ENCODE measurements at regions not wholly inside any gene's neighbourhood (a gene's known extent, or its start where the extent isn't known, plus 50 kb on each side); places are given as distances from the start of the nearest gene placed in this dataset.
A peak's percentile ranks its signal among the peaks of the same experiment; 100 is the strongest.

GRCh38 chr12:77160931-77161330 is 95.6 kb upstream of the E2F7 start:
- Histone ChIP-seq H3F3A (ENCODE audit: insufficient read depth, low read depth) (no peaks in the 10 kb centered on the region), H3K9me3 (ENCODE audit: insufficient read depth, low read depth) (no peaks in the 10 kb centered on the region), H4K20me1 (ENCODE audit: insufficient read depth) (no peaks in the 10 kb centered on the region), H3K36me3 (ENCODE audit: low read depth) (no peaks in the 10 kb centered on the region), H3K27ac (no peak overlapping the region), H3K9me2 (ENCODE audit: insufficient read depth) (no peaks in the 10 kb centered on the region), H3K4me3 (no peak overlapping the region), H3K27me3 (ENCODE audit: insufficient read depth, low read depth) (no peaks in the 10 kb centered on the region), H3K79me2 (ENCODE audit: low read depth) (no peaks in the 10 kb centered on the region), H2AFZ (no peak overlapping the region), H3K4me2 (no peak overlapping the region), H3K4me1 (replicated peaks; ENCODE audit: insufficient read depth) (no peaks in the 10 kb centered on the region)
- no TSS peak for BruUV-seq (replicated peaks)
- intact Hi-C loops (cut with micrococcal nuclease; ENCODE audit: unreplicated experiment), result no loop called here
- TF ChIP-seq EZH2 (IDR thresholded peaks at IDR 0.05; ENCODE audit: low read depth) (no peak), CTCF (conservative IDR thresholded peaks at IDR 0.05) (no peak)
- POLR2A ChIA-PET (ENCODE audit: unreplicated experiment), result no interaction called here
- DNase-seq, result no peak
- CTCF ChIA-PET, result no interaction called here

GRCh38 chr12:77153706-77154105 is 88.3 kb upstream of the E2F7 start:
- BruUV-seq (replicated peaks), result no TSS peak
- ChIA-PET POLR2A (ENCODE audit: unreplicated experiment) (no interaction called here), CTCF (no interaction called here)
- TF ChIP-seq CTCF (conservative IDR thresholded peaks at IDR 0.05) (no peak), EZH2 (IDR thresholded peaks at IDR 0.05; ENCODE audit: low read depth) (no peak)
- intact Hi-C loops (cut with micrococcal nuclease; ENCODE audit: unreplicated experiment), result loop anchor here (2.0 to 10.0 kb wide), 3 partner anchors 86 to 531 kb away; partner anchors contain the start of gene E2F7
- no peaks in the 10 kb centered on the region for H3K79me2 ChIP-seq (ENCODE audit: low read depth)
- H3K27me3 ChIP-seq (ENCODE audit: insufficient read depth, low read depth), result no peaks in the 10 kb centered on the region
- no peaks in the 10 kb centered on the region for H3K9me2 ChIP-seq (ENCODE audit: insufficient read depth)
- no peak for DNase-seq
- H3K4me2 ChIP-seq, result no peak overlapping the region
- no peaks in the 10 kb centered on the region for H3K9me3 ChIP-seq (ENCODE audit: insufficient read depth, low read depth)
- H3K36me3 ChIP-seq (ENCODE audit: low read depth), result no peaks in the 10 kb centered on the region
- peaks cover 4% of the 10 kb centered on the region for H3F3A ChIP-seq (ENCODE audit: insufficient read depth, low read depth)
- H3K4me1 ChIP-seq (replicated peaks; ENCODE audit: insufficient read depth), result peaks cover 7% of the 10 kb centered on the region; the same call in 1 of the 2 replicates
- no peak overlapping the region for H3K27ac ChIP-seq
- H2AFZ ChIP-seq, result no peak overlapping the region
- no peak overlapping the region for H3K4me3 ChIP-seq
- no peaks in the 10 kb centered on the region for H4K20me1 ChIP-seq (ENCODE audit: insufficient read depth)

- DNase-seq, result no peak
- no peaks in the 10 kb centered on the region for H3K27me3 ChIP-seq (ENCODE audit: insufficient read depth, low read depth)
- no peak overlapping the region for H3K4me2 ChIP-seq
- H4K20me1 ChIP-seq (ENCODE audit: insufficient read depth), result no peaks in the 10 kb centered on the region
- H3K79me2 ChIP-seq (ENCODE audit: low read depth), result no peaks in the 10 kb centered on the region
- H3K9me3 ChIP-seq (ENCODE audit: insufficient read depth, low read depth), result no peaks in the 10 kb centered on the region
- intact Hi-C loops (cut with micrococcal nuclease; ENCODE audit: unreplicated experiment), result loop anchor here (2.0 to 10.0 kb wide), 3 partner anchors 85 to 532 kb away; partner anchors contain the start of gene E2F7
- H3F3A ChIP-seq (ENCODE audit: insufficient read depth, low read depth), result peaks cover 4% of the 10 kb centered on the region
- H3K9me2 ChIP-seq (ENCODE audit: insufficient read depth), result no peaks in the 10 kb centered on the region
- BruUV-seq (replicated peaks), result no TSS peak
- ChIA-PET CTCF (interaction anchor here (0.7 to 0.8 kb wide), 4 partner anchors 100 to 532 kb away, joined by 3 to 7 read pairs (median 4); no protein-coding TSS in a partner anchor), POLR2A (ENCODE audit: unreplicated experiment) (no interaction called here)
- no peaks in the 10 kb centered on the region for H3K36me3 ChIP-seq (ENCODE audit: low read depth)
- no peak overlapping the region for H3K4me3 ChIP-seq
- no peak overlapping the region for H3K27ac ChIP-seq
- H3K4me1 ChIP-seq (replicated peaks; ENCODE audit: insufficient read depth), result peaks cover 7% of the 10 kb centered on the region; the same call in 1 of the 2 replicates
- TF ChIP-seq CTCF (conservative IDR thresholded peaks at IDR 0.05) (peak; percentile 63), EZH2 (IDR thresholded peaks at IDR 0.05; ENCODE audit: low read depth) (no peak)
- H2AFZ ChIP-seq, result no peak overlapping the region
These were observed 87.3 kb upstream of the E2F7 start for GRCh38 chr12:77152623-77153193.
